HG03280 (cell line): ENCODE measurements at regions not wholly inside any gene's neighbourhood (a gene's known extent, or its start where the extent isn't known, plus 50 kb on each side); places are given as distances from the start of the nearest gene placed in this dataset.

Experiments
- ATAC-seq: cut with Tn5 transposase; IDR thresholded peaks from one replicate; pipeline ENCODE4 v1.9.1; 2021; ENCODE audit warnings: mild to moderate bottlenecking, moderate library complexity; ENCODE audit not compliant: unreplicated experiment

- no peak for ATAC-seq
Observed at GRCh38 chr10:3723766-3724165, 61.2 kb downstream of the KLF6 start.

GRCh38 chr10:3720228-3721019 lies 64.6 kb downstream of the KLF6 start:
- ATAC-seq, result no peak

GRCh38 chr10:3719024-3719843 lies 65.8 kb downstream of the KLF6 start:
- no peak for ATAC-seq

GRCh38 chr10:3716093-3716492 lies 68.9 kb downstream of the KLF6 start:
- ATAC-seq, result no peak

GRCh38 chr10:3714967-3715366 lies 70.0 kb downstream of the KLF6 start:
- no peak for ATAC-seq

- no peak for ATAC-seq
Observed at GRCh38 chr10:3714531-3714930, 70.5 kb downstream of the KLF6 start.

- no peak for ATAC-seq
Observed at GRCh38 chr10:3712707-3713106, 72.3 kb downstream of the KLF6 start.

GRCh38 chr10:3711918-3712317 lies 73.1 kb downstream of the KLF6 start:
- ATAC-seq, result no peak

- no peak for ATAC-seq
Observed at GRCh38 chr10:3710764-3711163, 74.2 kb downstream of the KLF6 start.

- no peak for ATAC-seq
Observed at GRCh38 chr10:3709456-3710060, 75.5 kb downstream of the KLF6 start.

- ATAC-seq, result no peak
Observed at GRCh38 chr10:3708852-3709251, 76.2 kb downstream of the KLF6 start.

- no peak for ATAC-seq
Observed at GRCh38 chr10:3704565-3705325, 80.3 kb downstream of the KLF6 start.

GRCh38 chr10:3702569-3702968 lies 82.4 kb downstream of the KLF6 start:
- no peak for ATAC-seq

GRCh38 chr10:3702056-3702546 lies 82.9 kb downstream of the KLF6 start:
- no peak for ATAC-seq

- no peak for ATAC-seq
Observed at GRCh38 chr10:3701491-3701890, 83.5 kb downstream of the KLF6 start.

GRCh38 chr10:3700531-3701076 lies 84.4 kb downstream of the KLF6 start:
- ATAC-seq, result no peak

GRCh38 chr10:3699916-3700315 lies 85.1 kb downstream of the KLF6 start:
- ATAC-seq, result no peak

GRCh38 chr10:3698312-3698711 lies 86.7 kb downstream of the KLF6 start:
- ATAC-seq, result no peak

GRCh38 chr10:3693698-3694080 lies 91.3 kb downstream of the KLF6 start:
- ATAC-seq, result no peak

GRCh38 chr10:3693022-3693697 lies 91.8 kb downstream of the KLF6 start:
- ATAC-seq, result no peak
